Fibroblast of lung (primary cell): ENCODE measurements at regions not wholly inside any gene's neighbourhood (a gene's known extent, or its start where the extent isn't known, plus 50 kb on each side); places are given as distances from the start of the nearest gene placed in this dataset.
A peak's percentile ranks its signal among the peaks of the same experiment; 100 is the strongest.

Source experiments
- DNase-seq, 2 donors: peaks; one replicate each; pipeline versions ENCODE4 v3.0.0 to v3.0.0-alpha.2; 2010; ENCODE audit warnings: low read depth in 2 of 2
- H2AFZ ChIP-seq: 2 replicates; pipeline ENCODE4 v1.5.1; 2012; ENCODE audit warnings: low read length, control low read depth, inconsistent platforms
- H3K27ac ChIP-seq: 2 replicates; pipeline ENCODE4 v1.5.1; 2011; ENCODE audit warnings: low read length, control low read depth; ENCODE audit not compliant: insufficient read depth
- H3K27me3 ChIP-seq: 2 replicates; pipeline ENCODE4 v1.5.1; 2011; ENCODE audit warnings: mild to moderate bottlenecking, low read length; ENCODE audit not compliant: control insufficient read depth, insufficient read depth
- H3K36me3 ChIP-seq: 2 replicates; pipeline ENCODE4 v1.5.1; 2011; ENCODE audit warnings: low read length; ENCODE audit not compliant: control insufficient read depth, insufficient read depth
- H3K4me1 ChIP-seq: 2 replicates; pipeline ENCODE4 v1.5.1; 2011; ENCODE audit warnings: low read length; ENCODE audit not compliant: control insufficient read depth, insufficient read depth; ENCODE audit errors: extremely low read depth
- H3K4me2 ChIP-seq: 2 replicates; pipeline ENCODE4 v1.5.1; 2011; ENCODE audit warnings: low read length, control low read depth; ENCODE audit not compliant: insufficient read depth; ENCODE audit errors: extremely low read depth
- H3K4me3 ChIP-seq, 4 experiments: fragments of 200-600 bp in 1 of 4; sonication (generic) in 1 of 4; replicated peaks in 1 of 4; 2 replicates each; pipeline ENCODE4 v1.5.1; 2011 to 2016; ENCODE audit warnings: low read length in 4 of 4, low read depth in 3 of 4, mild to moderate bottlenecking in 3 of 4, control low read depth in 2 of 4, inconsistent platforms in 1 of 4, mixed read lengths in 1 of 4; ENCODE audit not compliant: insufficient read depth in 1 of 4; ENCODE audit errors: control extremely low read depth in 1 of 4
- H3K79me2 ChIP-seq: 2 replicates; pipeline ENCODE4 v1.5.1; 2012; ENCODE audit warnings: mild to moderate bottlenecking, low read length, inconsistent platforms; ENCODE audit not compliant: control insufficient read depth, insufficient read depth
- H3K9ac ChIP-seq: 2 replicates; pipeline ENCODE4 v1.5.1; 2011; ENCODE audit warnings: mild to moderate bottlenecking, low read length, control low read depth; ENCODE audit not compliant: insufficient read depth
- H3K9me3 ChIP-seq: 2 replicates; pipeline ENCODE4 v1.5.1; 2012; ENCODE audit warnings: low read depth, low read length; ENCODE audit not compliant: control insufficient read depth, insufficient read depth
- H4K20me1 ChIP-seq: 2 replicates; pipeline ENCODE4 v1.5.1; 2011; ENCODE audit warnings: low read length; ENCODE audit not compliant: control insufficient read depth, insufficient read depth; ENCODE audit errors: extremely low read depth
- CTCF ChIP-seq, 2 donors: IDR thresholded peaks in 1 of 2; conservative IDR thresholded peaks in 1 of 2; 1 replicate in 1 of 2; 2 replicates in 1 of 2; pipeline ENCODE4 v1.5.1; 2011 to 2012; ENCODE audit warnings: low read length in 2 of 2, control low read depth in 1 of 2, inconsistent platforms in 1 of 2, low read depth in 1 of 2, mild to moderate bottlenecking in 1 of 2
- EZH2 ChIP-seq: IDR thresholded peaks from 2 replicates; pipeline ENCODE4 v1.5.1; 2012; ENCODE audit warnings: low read length, control low read depth, mild to moderate bottlenecking; ENCODE audit errors: missing control alignments

GRCh38 chr9:20212806-20213205 lies 409.5 kb downstream of the MLLT3 start:
- Histone ChIP-seq H2AFZ (no peak overlapping the region), H3K4me3 (no peak overlapping the region), H3K27ac (no peak overlapping the region), H3K27me3 (no peaks in the 10 kb centered on the region), H3K9ac (no peak overlapping the region), H4K20me1 (no peaks in the 10 kb centered on the region), H3K79me2 (no peaks in the 10 kb centered on the region), H3K9me3 (no peaks in the 10 kb centered on the region), H3K4me1 (no peaks in the 10 kb centered on the region), H3K4me2 (no peak overlapping the region), H3K36me3 (no peaks in the 10 kb centered on the region)
- TF ChIP-seq EZH2 (no peak), CTCF (conservative IDR thresholded peaks at IDR 0.05 in 1 of 2, IDR thresholded peaks at IDR 0.05 in 1 of 2; ENCODE audit: low read depth in 1 of 2, low read length in 2 of 2) (no peak)
- no peak for DNase-seq

- no peaks in the 10 kb centered on the region for H3K27me3 ChIP-seq
- H3K36me3 ChIP-seq: no peaks in the 10 kb centered on the region
- no peak overlapping the region for H3K27ac ChIP-seq
- no peak for TF ChIP-seq CTCF (conservative IDR thresholded peaks at IDR 0.05 in 1 of 2, IDR thresholded peaks at IDR 0.05 in 1 of 2; ENCODE audit: low read depth in 1 of 2, low read length in 2 of 2)
- no peak for TF ChIP-seq EZH2
- no peak overlapping the region for H2AFZ ChIP-seq
- no peaks in the 10 kb centered on the region for H4K20me1 ChIP-seq
- no peaks in the 10 kb centered on the region for H3K79me2 ChIP-seq
- H3K4me2 ChIP-seq: no peak overlapping the region
- no peak overlapping the region for H3K4me3 ChIP-seq
- no peaks in the 10 kb centered on the region for H3K4me1 ChIP-seq
- no peak overlapping the region for H3K9ac ChIP-seq
- peak in 1 of 2 donors; percentile 46 for DNase-seq
- no peaks in the 10 kb centered on the region for H3K9me3 ChIP-seq
Measured at GRCh38 chr9:20209391-20210340, 412.6 kb downstream of the MLLT3 start.

- H3K27me3 ChIP-seq: no peaks in the 10 kb centered on the region
- no peaks in the 10 kb centered on the region for H3K9me3 ChIP-seq
- peak in 1 of 2 donors; percentile 14 for DNase-seq
- H3K4me3 ChIP-seq: no peak overlapping the region
- H4K20me1 ChIP-seq: no peaks in the 10 kb centered on the region
- H3K27ac ChIP-seq: no peak overlapping the region
- H2AFZ ChIP-seq: no peak overlapping the region
- H3K36me3 ChIP-seq: no peaks in the 10 kb centered on the region
- no peak overlapping the region for H3K9ac ChIP-seq
- no peaks in the 10 kb centered on the region for H3K79me2 ChIP-seq
- TF ChIP-seq CTCF (conservative IDR thresholded peaks at IDR 0.05 in 1 of 2, IDR thresholded peaks at IDR 0.05 in 1 of 2; ENCODE audit: low read depth in 1 of 2, low read length in 2 of 2) (no peak), EZH2 (no peak)
- no peaks in the 10 kb centered on the region for H3K4me1 ChIP-seq
- H3K4me2 ChIP-seq: no peak overlapping the region
Measured at GRCh38 chr9:20208961-20209371, 413.3 kb downstream of the MLLT3 start.
